ENCODE measurements at regions not wholly inside any gene's neighbourhood (a gene's known extent, or its start where the extent isn't known, plus 50 kb on each side); places are given as distances from the start of the nearest gene placed in this dataset.
A peak's percentile ranks its signal among the peaks of the same experiment; 100 is the strongest.

DNA sequence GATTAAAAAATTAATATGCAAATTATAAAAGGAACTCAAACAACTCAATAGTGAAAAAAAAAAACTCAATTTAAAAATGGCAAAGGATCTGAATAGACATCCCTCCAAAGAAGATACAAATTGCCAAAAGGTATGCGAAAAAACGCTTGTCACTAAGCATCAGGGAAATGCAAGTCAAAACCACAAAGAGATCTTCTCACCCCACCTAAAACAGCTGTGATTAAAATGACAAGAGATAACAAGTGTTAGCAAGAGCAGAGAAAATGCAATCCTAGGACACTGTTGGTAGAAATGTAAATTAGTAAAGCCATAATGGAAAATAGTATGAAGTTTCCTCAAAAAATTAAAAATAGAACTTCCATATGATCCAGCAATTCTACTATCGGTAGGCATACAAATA lies 166.3 kb upstream of the ZC3H12C start:
- no peaks in the 10 kb centered on the region for H3F3A ChIP-seq (ENCODE audit: insufficient read depth, low read depth)
- intact Hi-C loops (cut with micrococcal nuclease; ENCODE audit: unreplicated experiment) = no loop called here
- ChIA-PET CTCF (no interaction called here), POLR2A (ENCODE audit: unreplicated experiment) (no interaction called here)
- TF ChIP-seq, protein P1, sequence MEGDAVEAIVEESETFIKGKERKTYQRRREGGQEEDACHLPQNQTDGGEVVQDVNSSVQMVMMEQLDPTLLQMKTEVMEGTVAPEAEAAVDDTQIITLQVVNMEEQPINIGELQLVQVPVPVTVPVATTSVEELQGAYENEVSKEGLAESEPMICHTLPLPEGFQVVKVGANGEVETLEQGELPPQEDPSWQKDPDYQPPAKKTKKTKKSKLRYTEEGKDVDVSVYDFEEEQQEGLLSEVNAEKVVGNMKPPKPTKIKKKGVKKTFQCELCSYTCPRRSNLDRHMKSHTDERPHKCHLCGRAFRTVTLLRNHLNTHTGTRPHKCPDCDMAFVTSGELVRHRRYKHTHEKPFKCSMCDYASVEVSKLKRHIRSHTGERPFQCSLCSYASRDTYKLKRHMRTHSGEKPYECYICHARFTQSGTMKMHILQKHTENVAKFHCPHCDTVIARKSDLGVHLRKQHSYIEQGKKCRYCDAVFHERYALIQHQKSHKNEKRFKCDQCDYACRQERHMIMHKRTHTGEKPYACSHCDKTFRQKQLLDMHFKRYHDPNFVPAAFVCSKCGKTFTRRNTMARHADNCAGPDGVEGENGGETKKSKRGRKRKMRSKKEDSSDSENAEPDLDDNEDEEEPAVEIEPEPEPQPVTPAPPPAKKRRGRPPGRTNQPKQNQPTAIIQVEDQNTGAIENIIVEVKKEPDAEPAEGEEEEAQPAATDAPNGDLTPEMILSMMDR (conservative IDR thresholded peaks at IDR 0.05) = no peak
- no peak for TF ChIP-seq EZH2 (IDR thresholded peaks at IDR 0.05; ENCODE audit: low read depth)
- no peak overlapping the region for H3K4me2 ChIP-seq
- DNase-seq = no peak
- H3K27ac ChIP-seq = no peak overlapping the region
- no peaks in the 10 kb centered on the region for H3K27me3 ChIP-seq (ENCODE audit: insufficient read depth, low read depth)
- H3K9me2 ChIP-seq (ENCODE audit: insufficient read depth) = no peaks in the 10 kb centered on the region
- H3K4me3 ChIP-seq = no peak overlapping the region
- BruUV-seq (replicated peaks) = no TSS peak
- no peaks in the 10 kb centered on the region for H3K4me1 ChIP-seq (replicated peaks; ENCODE audit: insufficient read depth)
- no peaks in the 10 kb centered on the region for H3K79me2 ChIP-seq (ENCODE audit: low read depth)
- peaks cover 3% of the 10 kb centered on the region; the same call in 1 of the 2 replicates for H3K9me3 ChIP-seq (ENCODE audit: insufficient read depth, low read depth)
- no peaks in the 10 kb centered on the region for H4K20me1 ChIP-seq (ENCODE audit: insufficient read depth)
- H2AFZ ChIP-seq = no peak overlapping the region
- H3K36me3 ChIP-seq (ENCODE audit: low read depth) = no peaks in the 10 kb centered on the region

DNA sequence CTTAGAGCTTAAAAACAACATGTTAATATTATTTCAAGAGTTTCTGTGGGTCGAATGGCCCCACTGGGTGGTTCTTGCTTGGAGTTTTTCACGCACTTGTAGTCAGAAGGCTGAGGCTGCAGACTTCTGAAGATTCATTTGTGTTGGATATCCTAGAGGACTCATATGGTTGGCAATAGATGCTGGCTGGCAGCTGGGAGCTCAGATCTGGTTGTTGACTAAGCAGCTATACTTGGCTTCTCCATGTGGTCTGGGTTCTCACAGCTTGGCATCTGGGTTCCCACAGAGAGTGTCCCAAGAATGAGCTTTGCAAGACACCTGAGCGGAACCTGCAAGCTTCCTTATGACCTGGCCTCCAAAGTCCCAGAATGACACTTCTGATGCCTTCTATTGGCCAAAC lies 163.9 kb upstream of the ZC3H12C start:
- H3K4me1 ChIP-seq (replicated peaks; ENCODE audit: insufficient read depth) = no peaks in the 10 kb centered on the region
- no peak overlapping the region for H3K4me3 ChIP-seq
- H3K27ac ChIP-seq = no peak overlapping the region
- DNase-seq = no peak
- peaks cover 3% of the 10 kb centered on the region; the same call in 1 of the 2 replicates for H3K9me3 ChIP-seq (ENCODE audit: insufficient read depth, low read depth)
- no peaks in the 10 kb centered on the region for H3K27me3 ChIP-seq (ENCODE audit: insufficient read depth, low read depth)
- H3K79me2 ChIP-seq (ENCODE audit: low read depth) = no peaks in the 10 kb centered on the region
- ChIA-PET CTCF (no interaction called here), POLR2A (ENCODE audit: unreplicated experiment) (interaction anchor here (0.9 kb wide), 1 partner anchor 1230 kb away, joined by 13 read pairs; no protein-coding TSS in a partner anchor)
- H3K4me2 ChIP-seq = no peak overlapping the region
- no peaks in the 10 kb centered on the region for H3K36me3 ChIP-seq (ENCODE audit: low read depth)
- no peaks in the 10 kb centered on the region for H3K9me2 ChIP-seq (ENCODE audit: insufficient read depth)
- H2AFZ ChIP-seq = no peak overlapping the region
- no peak for TF ChIP-seq EZH2 (IDR thresholded peaks at IDR 0.05; ENCODE audit: low read depth)
- TF ChIP-seq, protein P1 (conservative IDR thresholded peaks at IDR 0.05) = no peak
- no peaks in the 10 kb centered on the region for H4K20me1 ChIP-seq (ENCODE audit: insufficient read depth)
- intact Hi-C loops (cut with micrococcal nuclease; ENCODE audit: unreplicated experiment) = no loop called here
- no peaks in the 10 kb centered on the region for H3F3A ChIP-seq (ENCODE audit: insufficient read depth, low read depth)
- no TSS peak for BruUV-seq (replicated peaks)

DNA sequence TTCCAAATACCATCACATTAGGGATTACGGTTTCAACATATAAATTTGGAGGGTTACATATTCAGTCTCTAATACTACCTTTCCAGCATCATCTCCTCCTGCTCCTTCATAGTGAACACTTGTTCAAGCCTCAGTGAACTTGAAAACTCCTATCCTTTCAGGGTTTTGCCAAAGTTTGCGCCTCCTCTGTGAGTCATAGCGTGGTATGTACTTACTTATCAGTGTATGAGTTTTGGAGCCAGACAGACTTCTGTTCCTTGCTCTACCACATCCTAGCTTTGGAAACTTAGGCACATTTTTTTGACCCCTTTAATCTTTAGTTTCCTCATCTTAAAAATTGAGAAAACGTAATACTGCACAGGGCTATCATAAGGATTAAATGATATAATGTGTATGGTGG lies 160.1 kb upstream of the ZC3H12C start:
- Histone ChIP-seq H3K9me3 (ENCODE audit: insufficient read depth, low read depth) (no peaks in the 10 kb centered on the region), H3K27ac (no peak overlapping the region), H3F3A (ENCODE audit: insufficient read depth, low read depth) (no peaks in the 10 kb centered on the region), H3K36me3 (ENCODE audit: low read depth) (no peaks in the 10 kb centered on the region), H3K9me2 (ENCODE audit: insufficient read depth) (no peaks in the 10 kb centered on the region), H3K79me2 (ENCODE audit: low read depth) (no peaks in the 10 kb centered on the region), H3K4me2 (no peak overlapping the region), H3K4me3 (no peak overlapping the region), H2AFZ (no peak overlapping the region), H3K4me1 (replicated peaks; ENCODE audit: insufficient read depth) (no peaks in the 10 kb centered on the region), H3K27me3 (ENCODE audit: insufficient read depth, low read depth) (no peaks in the 10 kb centered on the region), H4K20me1 (ENCODE audit: insufficient read depth) (no peaks in the 10 kb centered on the region)
- TF ChIP-seq EZH2 (IDR thresholded peaks at IDR 0.05; ENCODE audit: low read depth) = no peak
- TF ChIP-seq, protein P1 (conservative IDR thresholded peaks at IDR 0.05) = no peak
- CTCF ChIA-PET = no interaction called here
- no TSS peak for BruUV-seq (replicated peaks)
- intact Hi-C loops (cut with micrococcal nuclease; ENCODE audit: unreplicated experiment) = loop anchor here (10.0 kb wide), 1 partner anchor 228 kb away; no protein-coding TSS in a partner anchor
- POLR2A ChIA-PET (ENCODE audit: unreplicated experiment) = interaction anchor here (0.6 kb wide), 1 partner anchor 19 kb away, joined by 3 read pairs; no protein-coding TSS in a partner anchor
- DNase-seq = peak in 1 of 2 experiments; percentile 31

Measured in PC-9 (cell line).